ENCODE measurements at regions not wholly inside any gene's neighbourhood (a gene's known extent, or its start where the extent isn't known, plus 50 kb on each side); places are given as distances from the start of the nearest gene placed in this dataset.

GRCh38 chr12:65659681-65660080 lies 164.6 kb upstream of the HMGA2 start:
- TF ChIP-seq, protein P1, sequence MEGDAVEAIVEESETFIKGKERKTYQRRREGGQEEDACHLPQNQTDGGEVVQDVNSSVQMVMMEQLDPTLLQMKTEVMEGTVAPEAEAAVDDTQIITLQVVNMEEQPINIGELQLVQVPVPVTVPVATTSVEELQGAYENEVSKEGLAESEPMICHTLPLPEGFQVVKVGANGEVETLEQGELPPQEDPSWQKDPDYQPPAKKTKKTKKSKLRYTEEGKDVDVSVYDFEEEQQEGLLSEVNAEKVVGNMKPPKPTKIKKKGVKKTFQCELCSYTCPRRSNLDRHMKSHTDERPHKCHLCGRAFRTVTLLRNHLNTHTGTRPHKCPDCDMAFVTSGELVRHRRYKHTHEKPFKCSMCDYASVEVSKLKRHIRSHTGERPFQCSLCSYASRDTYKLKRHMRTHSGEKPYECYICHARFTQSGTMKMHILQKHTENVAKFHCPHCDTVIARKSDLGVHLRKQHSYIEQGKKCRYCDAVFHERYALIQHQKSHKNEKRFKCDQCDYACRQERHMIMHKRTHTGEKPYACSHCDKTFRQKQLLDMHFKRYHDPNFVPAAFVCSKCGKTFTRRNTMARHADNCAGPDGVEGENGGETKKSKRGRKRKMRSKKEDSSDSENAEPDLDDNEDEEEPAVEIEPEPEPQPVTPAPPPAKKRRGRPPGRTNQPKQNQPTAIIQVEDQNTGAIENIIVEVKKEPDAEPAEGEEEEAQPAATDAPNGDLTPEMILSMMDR (IDR thresholded peaks at IDR 0.05): no peak
- no peak for TF ChIP-seq POLR2A (IDR thresholded peaks at IDR 0.05)
- no peak for TF ChIP-seq EP300 (IDR thresholded peaks at IDR 0.05)
